OCI-LY1 (cell line): ENCODE measurements at regions not wholly inside any gene's neighbourhood (a gene's known extent, or its start where the extent isn't known, plus 50 kb on each side); places are given as distances from the start of the nearest gene placed in this dataset.

ENCODE experiments used
- H2AFZ ChIP-seq: fragments of 200-600 bp; sonication (generic), shearing (Covaris generic); 2 replicates; pipeline ENCODE4 v1.6.0; 2014; ENCODE audit warnings: antibody characterized with exemption, mild to moderate bottlenecking, low read length
- H3F3A ChIP-seq: fragments of 200-600 bp; sonication (generic), shearing (Covaris generic); 2 replicates; pipeline ENCODE4 v1.6.0; 2014; ENCODE audit warnings: mild to moderate bottlenecking, antibody characterized with exemption, low read length, moderate library complexity; ENCODE audit not compliant: insufficient read depth
- H3K27ac ChIP-seq: fragments of 200-600 bp; sonication (generic); 2 replicates; pipeline ENCODE4 v1.5.1; 2014; ENCODE audit warnings: low read length, mixed run types, mild to moderate bottlenecking, low read depth; ENCODE audit not compliant: poor library complexity, severe bottlenecking
- H3K27me3 ChIP-seq: fragments of 200-600 bp; sonication (generic); 2 replicates; pipeline ENCODE4 v1.6.0; 2014; ENCODE audit warnings: antibody characterized with exemption, mild to moderate bottlenecking, low read length, moderate library complexity; ENCODE audit not compliant: insufficient read depth
- H3K36me3 ChIP-seq: fragments of 200-600 bp; sonication (generic); 2 replicates; pipeline ENCODE4 v1.6.1; 2014; ENCODE audit warnings: mild to moderate bottlenecking, antibody characterized with exemption, low read length, moderate library complexity, mixed read lengths; ENCODE audit not compliant: insufficient read depth
- H3K4me1 ChIP-seq: fragments of 200-600 bp; sonication (generic); 2 replicates; pipeline ENCODE4 v1.5.1; 2014; ENCODE audit warnings: mild to moderate bottlenecking, low read length, moderate library complexity; ENCODE audit not compliant: insufficient read depth, severe bottlenecking
- H3K4me2 ChIP-seq: fragments of 200-600 bp; sonication (generic), shearing (Covaris generic); 2 replicates; pipeline ENCODE4 v1.6.1; 2014; ENCODE audit warnings: low read length
- H3K4me3 ChIP-seq: fragments of 200-600 bp; sonication (generic); 2 replicates; pipeline ENCODE4 v1.5.1; 2014; ENCODE audit warnings: low read length, low read depth, mild to moderate bottlenecking, mixed read lengths; ENCODE audit not compliant: poor library complexity, severe bottlenecking
- H3K79me2 ChIP-seq: fragments of 200-600 bp; shearing (Covaris generic); 2 replicates; pipeline ENCODE4 v1.6.1; 2016; ENCODE audit warnings: mixed run types, low read length, mixed read lengths; ENCODE audit not compliant: insufficient read depth
- H3K9ac ChIP-seq: fragments of 200-600 bp; sonication (generic), shearing (Covaris generic); 2 replicates; pipeline ENCODE4 v1.6.1; 2014; ENCODE audit warnings: mild to moderate bottlenecking, low read length, mixed read lengths
- H3K9me2 ChIP-seq: fragments of 200-600 bp; sonication (generic), shearing (Covaris generic); 2 replicates; pipeline ENCODE4 v1.6.1; 2014; ENCODE audit warnings: low read depth, mild to moderate bottlenecking, low read length, mixed read lengths
- H3K9me3 ChIP-seq: fragments of 200-600 bp; shearing (Covaris generic); 2 replicates; pipeline ENCODE4 v1.6.1; 2014; ENCODE audit warnings: low read length, mixed read lengths
- H4K20me1 ChIP-seq: fragments of 200-600 bp; sonication (generic), shearing (Covaris generic); 2 replicates; pipeline ENCODE4 v1.6.0; 2016; ENCODE audit warnings: mild to moderate bottlenecking, low read length; ENCODE audit not compliant: insufficient read depth
- CTCF ChIP-seq: fragments of 200-600 bp; sonication (generic), shearing (Covaris generic); IDR thresholded peaks from 2 replicates; pipeline ENCODE4 v1.5.1; 2017; ENCODE audit warnings: mild to moderate bottlenecking, antibody characterized with exemption, low read length, moderate library complexity, mixed read lengths
- EZH2 ChIP-seq: fragments of 200-600 bp; sonication (generic), shearing (Covaris generic); IDR thresholded peaks from 2 replicates; pipeline ENCODE4 v1.8.0; 2017; ENCODE audit warnings: borderline replicate concordance, mixed run types, mild to moderate bottlenecking, antibody characterized with exemption, low read length, moderate library complexity, mixed read lengths

GRCh38 chr16:63223851-63224250 lies 1187.6 kb upstream of the CDH8 start:
- Histone ChIP-seq H3K9me3 (no peaks in the 10 kb centered on the region), H3K4me1 (no peaks in the 10 kb centered on the region), H3K9ac (no peak overlapping the region), H3K9me2 (no peaks in the 10 kb centered on the region), H3K36me3 (no peaks in the 10 kb centered on the region), H3K27me3 (no peaks in the 10 kb centered on the region), H3F3A (no peaks in the 10 kb centered on the region), H4K20me1 (no peaks in the 10 kb centered on the region), H3K27ac (no peak overlapping the region), H2AFZ (no peak overlapping the region), H3K4me3 (no peak overlapping the region), H3K4me2 (no peak overlapping the region), H3K79me2 (no peaks in the 10 kb centered on the region)
- TF ChIP-seq EZH2, result no peak
- TF ChIP-seq CTCF, result no peak

- no peaks in the 10 kb centered on the region for H3K9me2 ChIP-seq
- no peak overlapping the region for H2AFZ ChIP-seq
- no peak overlapping the region for H3K4me2 ChIP-seq
- no peaks in the 10 kb centered on the region for H3F3A ChIP-seq
- no peaks in the 10 kb centered on the region for H3K4me1 ChIP-seq
- no peaks in the 10 kb centered on the region for H3K27me3 ChIP-seq
- TF ChIP-seq CTCF, result no peak
- TF ChIP-seq EZH2, result no peak
- H3K4me3 ChIP-seq, result no peak overlapping the region
- no peak overlapping the region for H3K27ac ChIP-seq
- H3K9ac ChIP-seq, result no peak overlapping the region
- no peaks in the 10 kb centered on the region for H3K79me2 ChIP-seq
- no peaks in the 10 kb centered on the region for H4K20me1 ChIP-seq
- no peaks in the 10 kb centered on the region for H3K36me3 ChIP-seq
- no peaks in the 10 kb centered on the region for H3K9me3 ChIP-seq
Observed at GRCh38 chr16:63216696-63217423, 1180.6 kb upstream of the CDH8 start.

- Histone ChIP-seq H3K27me3 (no peaks in the 10 kb centered on the region), H4K20me1 (no peaks in the 10 kb centered on the region), H3K4me1 (no peaks in the 10 kb centered on the region), H3K79me2 (no peaks in the 10 kb centered on the region), H3K36me3 (no peaks in the 10 kb centered on the region), H3K4me2 (no peak overlapping the region), H3K27ac (no peak overlapping the region), H2AFZ (no peak overlapping the region), H3K9me3 (no peaks in the 10 kb centered on the region), H3F3A (no peaks in the 10 kb centered on the region), H3K9ac (no peak overlapping the region), H3K4me3 (no peak overlapping the region), H3K9me2 (no peaks in the 10 kb centered on the region)
- no peak for TF ChIP-seq EZH2
- no peak for TF ChIP-seq CTCF
Observed at GRCh38 chr16:63201851-63202250, 1165.6 kb upstream of the CDH8 start.
